ENCODE measurements at regions not wholly inside any gene's neighbourhood (a gene's known extent, or its start where the extent isn't known, plus 50 kb on each side); places are given as distances from the start of the nearest gene placed in this dataset.

GRCh38 chr7:131774419-131775220, 218.2 kb upstream of the PODXL start:
- no peaks in the 10 kb centered on the region for H3K27me3 ChIP-seq
- H3K4me1 ChIP-seq: no peaks in the 10 kb centered on the region
- intact Hi-C loops (cut with DNase I): no loop called here
- TF ChIP-seq, protein P1, sequence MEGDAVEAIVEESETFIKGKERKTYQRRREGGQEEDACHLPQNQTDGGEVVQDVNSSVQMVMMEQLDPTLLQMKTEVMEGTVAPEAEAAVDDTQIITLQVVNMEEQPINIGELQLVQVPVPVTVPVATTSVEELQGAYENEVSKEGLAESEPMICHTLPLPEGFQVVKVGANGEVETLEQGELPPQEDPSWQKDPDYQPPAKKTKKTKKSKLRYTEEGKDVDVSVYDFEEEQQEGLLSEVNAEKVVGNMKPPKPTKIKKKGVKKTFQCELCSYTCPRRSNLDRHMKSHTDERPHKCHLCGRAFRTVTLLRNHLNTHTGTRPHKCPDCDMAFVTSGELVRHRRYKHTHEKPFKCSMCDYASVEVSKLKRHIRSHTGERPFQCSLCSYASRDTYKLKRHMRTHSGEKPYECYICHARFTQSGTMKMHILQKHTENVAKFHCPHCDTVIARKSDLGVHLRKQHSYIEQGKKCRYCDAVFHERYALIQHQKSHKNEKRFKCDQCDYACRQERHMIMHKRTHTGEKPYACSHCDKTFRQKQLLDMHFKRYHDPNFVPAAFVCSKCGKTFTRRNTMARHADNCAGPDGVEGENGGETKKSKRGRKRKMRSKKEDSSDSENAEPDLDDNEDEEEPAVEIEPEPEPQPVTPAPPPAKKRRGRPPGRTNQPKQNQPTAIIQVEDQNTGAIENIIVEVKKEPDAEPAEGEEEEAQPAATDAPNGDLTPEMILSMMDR (IDR thresholded peaks at IDR 0.05): no peak
- TF ChIP-seq POLR2AphosphoS5 (IDR thresholded peaks at IDR 0.05; ENCODE audit: insufficient read depth in 1 of 2, low read depth in 1 of 2) (no peak), POLR2A (IDR thresholded peaks at IDR 0.05) (no peak)
- no peak overlapping the region for H3K4me3 ChIP-seq
- H3K36me3 ChIP-seq: no peaks in the 10 kb centered on the region
- H3K9me3 ChIP-seq: no peaks in the 10 kb centered on the region
- H3K27ac ChIP-seq: no peak overlapping the region
- no peak for DNase-seq (ENCODE audit: extremely low spot score in 2 of 2)

DNA sequence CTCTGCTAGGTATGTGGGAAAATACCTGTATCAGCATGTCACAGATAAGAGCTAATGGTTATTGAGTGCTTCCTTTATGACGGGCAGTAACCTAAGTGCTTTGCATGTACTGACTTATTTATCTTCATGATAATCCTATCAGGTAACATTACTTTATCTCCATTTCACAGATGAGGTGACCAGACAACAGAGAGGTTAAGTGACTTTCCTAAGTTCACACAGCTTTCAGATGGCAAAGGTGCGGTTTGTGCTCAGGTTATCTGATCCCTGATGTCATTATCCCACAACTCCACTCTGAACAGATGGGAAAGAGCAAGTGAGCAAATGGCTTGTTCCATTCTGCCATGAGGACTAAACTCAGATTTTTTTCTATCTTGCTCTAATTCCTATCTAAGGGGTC, 217.0 kb upstream of the PODXL start:
- intact Hi-C loops (cut with DNase I): no loop called here
- Histone ChIP-seq H3K36me3 (no peaks in the 10 kb centered on the region), H3K4me1 (no peaks in the 10 kb centered on the region), H3K27me3 (no peaks in the 10 kb centered on the region), H3K4me3 (no peak overlapping the region), H3K9me3 (no peaks in the 10 kb centered on the region), H3K27ac (no peak overlapping the region)
- TF ChIP-seq, protein P1 (IDR thresholded peaks at IDR 0.05): no peak
- TF ChIP-seq POLR2A (IDR thresholded peaks at IDR 0.05): no peak
- TF ChIP-seq POLR2AphosphoS5 (IDR thresholded peaks at IDR 0.05; ENCODE audit: insufficient read depth in 1 of 2, low read depth in 1 of 2): no peak
- DNase-seq (ENCODE audit: extremely low spot score in 2 of 2): no peak

GRCh38 chr7:131769241-131769640, 212.8 kb upstream of the PODXL start:
- intact Hi-C loops (cut with DNase I): no loop called here

GRCh38 chr7:131767591-131767990, 211.2 kb upstream of the PODXL start:
- Histone ChIP-seq H3K27ac (no peak overlapping the region), H3K9me3 (no peaks in the 10 kb centered on the region), H3K4me3 (no peak overlapping the region), H3K27me3 (no peaks in the 10 kb centered on the region), H3K36me3 (no peaks in the 10 kb centered on the region), H3K4me1 (no peaks in the 10 kb centered on the region)
- TF ChIP-seq POLR2A (IDR thresholded peaks at IDR 0.05): no peak
- no peak for TF ChIP-seq POLR2AphosphoS5 (IDR thresholded peaks at IDR 0.05; ENCODE audit: insufficient read depth in 1 of 2, low read depth in 1 of 2)
- TF ChIP-seq, protein P1 (IDR thresholded peaks at IDR 0.05): no peak
- no peak for DNase-seq (ENCODE audit: extremely low spot score in 2 of 2)
- intact Hi-C loops (cut with DNase I): no loop called here

More at GRCh38 chr7:131769241-131769640, 212.8 kb upstream of the PODXL start:
- Histone ChIP-seq H3K36me3 (no peaks in the 10 kb centered on the region), H3K4me1 (no peaks in the 10 kb centered on the region), H3K9me3 (no peaks in the 10 kb centered on the region), H3K27me3 (no peaks in the 10 kb centered on the region), H3K4me3 (no peak overlapping the region), H3K27ac (no peak overlapping the region)
- no peak for TF ChIP-seq POLR2A (IDR thresholded peaks at IDR 0.05)
- TF ChIP-seq, protein P1 (IDR thresholded peaks at IDR 0.05): no peak
- TF ChIP-seq POLR2AphosphoS5 (IDR thresholded peaks at IDR 0.05; ENCODE audit: insufficient read depth in 1 of 2, low read depth in 1 of 2): no peak
- no peak for DNase-seq (ENCODE audit: extremely low spot score in 2 of 2)

DNA sequence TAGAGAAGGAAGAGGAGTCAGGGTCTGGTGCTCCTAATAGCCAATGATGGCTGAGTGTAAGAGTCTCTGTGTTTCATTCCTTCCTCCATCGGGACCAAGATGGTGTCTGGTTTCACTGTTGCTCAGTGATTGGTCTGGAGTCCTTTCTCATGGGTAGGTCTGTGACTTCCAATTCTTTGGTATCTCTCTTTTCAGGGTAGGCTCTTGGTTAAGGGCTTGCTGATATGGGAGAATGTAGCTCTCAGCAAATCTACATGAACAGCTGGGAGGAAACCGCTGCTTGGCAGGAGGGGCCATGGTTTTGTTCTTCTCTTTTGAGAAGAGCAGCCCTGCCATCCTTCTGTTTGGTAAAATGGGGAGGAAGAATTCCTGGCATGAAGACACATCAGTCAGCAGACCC, 209.1 kb upstream of the PODXL start:
- Histone ChIP-seq H3K4me3 (no peak overlapping the region), H3K9me3 (no peaks in the 10 kb centered on the region), H3K27me3 (no peaks in the 10 kb centered on the region), H3K27ac (no peak overlapping the region), H3K4me1 (no peaks in the 10 kb centered on the region), H3K36me3 (no peaks in the 10 kb centered on the region)
- no peak for TF ChIP-seq POLR2AphosphoS5 (IDR thresholded peaks at IDR 0.05; ENCODE audit: insufficient read depth in 1 of 2, low read depth in 1 of 2)
- TF ChIP-seq, protein P1 (IDR thresholded peaks at IDR 0.05): no peak
- no peak for TF ChIP-seq POLR2A (IDR thresholded peaks at IDR 0.05)
- intact Hi-C loops (cut with DNase I): no loop called here
- no peak for DNase-seq (ENCODE audit: extremely low spot score in 2 of 2)

All from vagina (tissue), 2 donors.